Brain pericyte (primary cell): ENCODE measurements at regions not wholly inside any gene's neighbourhood (a gene's known extent, or its start where the extent isn't known, plus 50 kb on each side); places are given as distances from the start of the nearest gene placed in this dataset.
"Not testable (repeated sequence)": the region's sequence is repeated elsewhere in the genome, so short reads cannot be mapped to it uniquely, and the experiment has no call there.

Experiments used
- DNase-seq: peaks from one replicate; pipeline ENCODE4 v3.0.0-alpha.2; 2012; ENCODE audit warnings: low read depth, low spot score

- DNase-seq: no peak
Measured at GRCh38 chr5:98109561-98110006, 663.9 kb upstream of the RGMB start.

- DNase-seq: no peak
Measured at GRCh38 chr5:98110282-98110691, 663.2 kb upstream of the RGMB start.

- no peak for DNase-seq
Measured at GRCh38 chr5:98110791-98111190, 662.7 kb upstream of the RGMB start.

GRCh38 chr5:98111686-98112085 lies 661.8 kb upstream of the RGMB start:
- no peak for DNase-seq

- no peak for DNase-seq
Measured at GRCh38 chr5:98121036-98121936, 652.2 kb upstream of the RGMB start.

GRCh38 chr5:98128271-98128670 lies 645.2 kb upstream of the RGMB start:
- no peak for DNase-seq

GRCh38 chr5:98128846-98129245 lies 644.6 kb upstream of the RGMB start:
- DNase-seq: no peak

- no peak for DNase-seq
Measured at GRCh38 chr5:98130261-98131035, 643.0 kb upstream of the RGMB start.

GRCh38 chr5:98144116-98144515 lies 629.3 kb upstream of the RGMB start:
- no peak for DNase-seq

GRCh38 chr5:98144710-98145109 lies 628.8 kb upstream of the RGMB start:
- DNase-seq: no peak

- no peak for DNase-seq
Measured at GRCh38 chr5:98157368-98157767, 616.1 kb upstream of the RGMB start.

- no peak for DNase-seq
Measured at GRCh38 chr5:98158440-98158839, 615.0 kb upstream of the RGMB start.

GRCh38 chr5:98163796-98164493 lies 609.5 kb upstream of the RGMB start:
- no peak for DNase-seq

- no peak for DNase-seq
Measured at GRCh38 chr5:98168871-98169270, 604.6 kb upstream of the RGMB start.

GRCh38 chr5:98170994-98171393 lies 602.5 kb upstream of the RGMB start:
- DNase-seq: no peak

- DNase-seq: no peak
Measured at GRCh38 chr5:98173334-98173733, 600.1 kb upstream of the RGMB start.

- no peak for DNase-seq
Measured at GRCh38 chr5:98175474-98175873, 598.0 kb upstream of the RGMB start.

- no peak for DNase-seq
Measured at GRCh38 chr5:98179791-98180755, 593.4 kb upstream of the RGMB start.

- DNase-seq: no peak
Measured at GRCh38 chr5:98186128-98186527, 587.3 kb upstream of the RGMB start.

- no peak for DNase-seq
Measured at GRCh38 chr5:98187945-98188344, 585.5 kb upstream of the RGMB start.

- not testable (repeated sequence) for DNase-seq
Measured at GRCh38 chr5:98190344-98190743, 583.1 kb upstream of the RGMB start.
